AG09309 (cell line): ENCODE measurements at regions not wholly inside any gene's neighbourhood (a gene's known extent, or its start where the extent isn't known, plus 50 kb on each side); places are given as distances from the start of the nearest gene placed in this dataset.

ENCODE experiments used
- DNase-seq: peaks from one replicate; pipeline ENCODE4 v3.0.0-alpha.2; 2010; ENCODE audit warnings: low read depth
- H3K4me3 ChIP-seq: 2 replicates; pipeline ENCODE4 v1.5.1; 2011; ENCODE audit warnings: mild to moderate bottlenecking, low read depth, low read length, moderate library complexity; ENCODE audit not compliant: control insufficient read depth
- TF ChIP-seq, protein P1 (sequence below): IDR thresholded peaks from 2 replicates; pipeline ENCODE4 v1.5.1; 2011; ENCODE audit warnings: mild to moderate bottlenecking, low read depth, low read length, inconsistent platforms; ENCODE audit not compliant: insufficient read depth, control insufficient read depth; ENCODE audit errors: missing control alignments

DNA sequence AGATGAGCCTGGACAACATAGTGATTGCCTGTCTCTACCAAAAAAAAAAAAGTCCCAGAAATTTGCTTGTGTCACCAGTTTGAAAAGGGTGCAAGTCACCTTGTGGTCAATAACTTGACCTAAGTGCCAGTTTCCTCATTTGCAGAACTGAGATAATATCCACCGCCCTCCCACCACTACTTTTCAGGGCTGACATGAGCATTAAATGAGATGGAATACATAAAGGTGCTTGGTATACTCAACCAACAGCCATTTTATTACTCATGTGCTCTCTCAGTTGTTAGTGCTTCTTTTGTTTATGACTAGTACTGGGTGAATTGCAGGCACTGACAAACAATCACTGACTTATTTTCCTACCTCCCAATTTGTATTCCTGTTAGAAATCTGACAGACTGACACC is 340.5 kb upstream of the SATB1 start:
- no peak overlapping the region for H3K4me3 ChIP-seq
- no peak for DNase-seq
- TF ChIP-seq, protein P1, sequence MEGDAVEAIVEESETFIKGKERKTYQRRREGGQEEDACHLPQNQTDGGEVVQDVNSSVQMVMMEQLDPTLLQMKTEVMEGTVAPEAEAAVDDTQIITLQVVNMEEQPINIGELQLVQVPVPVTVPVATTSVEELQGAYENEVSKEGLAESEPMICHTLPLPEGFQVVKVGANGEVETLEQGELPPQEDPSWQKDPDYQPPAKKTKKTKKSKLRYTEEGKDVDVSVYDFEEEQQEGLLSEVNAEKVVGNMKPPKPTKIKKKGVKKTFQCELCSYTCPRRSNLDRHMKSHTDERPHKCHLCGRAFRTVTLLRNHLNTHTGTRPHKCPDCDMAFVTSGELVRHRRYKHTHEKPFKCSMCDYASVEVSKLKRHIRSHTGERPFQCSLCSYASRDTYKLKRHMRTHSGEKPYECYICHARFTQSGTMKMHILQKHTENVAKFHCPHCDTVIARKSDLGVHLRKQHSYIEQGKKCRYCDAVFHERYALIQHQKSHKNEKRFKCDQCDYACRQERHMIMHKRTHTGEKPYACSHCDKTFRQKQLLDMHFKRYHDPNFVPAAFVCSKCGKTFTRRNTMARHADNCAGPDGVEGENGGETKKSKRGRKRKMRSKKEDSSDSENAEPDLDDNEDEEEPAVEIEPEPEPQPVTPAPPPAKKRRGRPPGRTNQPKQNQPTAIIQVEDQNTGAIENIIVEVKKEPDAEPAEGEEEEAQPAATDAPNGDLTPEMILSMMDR, result no peak

DNA sequence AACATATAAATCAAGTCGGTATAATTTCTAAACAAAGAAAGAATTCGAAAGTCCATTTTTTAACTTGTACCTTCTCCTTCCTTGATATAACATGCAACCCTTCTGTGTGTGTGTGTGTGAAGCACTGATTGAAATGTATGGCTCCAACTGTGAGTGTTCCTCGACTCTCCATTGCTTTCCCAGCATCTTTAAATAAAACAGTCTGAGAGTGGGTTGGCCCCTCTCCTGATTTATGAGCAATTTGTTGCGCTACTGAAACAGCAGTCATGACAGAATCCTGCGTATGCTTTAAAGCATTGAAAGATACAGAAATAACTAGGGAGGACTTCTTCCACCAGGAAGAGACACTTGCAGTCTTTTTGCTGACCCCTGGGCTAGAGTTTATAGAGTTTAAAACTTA is 340.0 kb upstream of the SATB1 start:
- H3K4me3 ChIP-seq, result no peak overlapping the region
- TF ChIP-seq, protein P1, result no peak
- DNase-seq, result no peak

DNA sequence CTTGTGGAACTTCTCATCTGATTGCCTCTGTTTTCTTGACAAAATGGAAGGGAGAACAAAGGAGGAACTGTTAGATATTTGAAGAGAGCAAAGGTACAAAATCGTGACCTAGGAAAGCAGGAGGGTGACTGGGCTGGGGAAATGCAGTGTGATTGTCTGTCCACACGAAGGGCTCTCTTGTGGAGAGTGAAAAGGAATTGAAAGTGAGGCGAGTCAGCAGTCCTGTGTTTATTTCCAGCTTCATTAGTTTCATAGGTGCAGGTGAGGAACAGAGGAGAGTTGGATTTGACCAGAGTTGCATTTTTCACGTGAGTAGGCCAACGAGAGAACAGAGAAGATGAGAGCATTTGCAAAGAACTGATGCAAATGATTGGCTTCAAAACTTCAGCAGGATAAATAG is 336.4 kb upstream of the SATB1 start:
- no peak overlapping the region for H3K4me3 ChIP-seq
- TF ChIP-seq, protein P1, result no peak
- no peak for DNase-seq

GRCh38 chr3:18758047-18758704 is 333.0 kb upstream of the SATB1 start:
- no peak overlapping the region for H3K4me3 ChIP-seq
- TF ChIP-seq, protein P1, result peak; percentile 53
- peak; percentile 4 for DNase-seq

GRCh38 chr3:18757476-18757875 is 332.3 kb upstream of the SATB1 start:
- no peak overlapping the region for H3K4me3 ChIP-seq
- TF ChIP-seq, protein P1, result no peak
- no peak for DNase-seq

- TF ChIP-seq, protein P1, result no peak
- DNase-seq, result no peak
- H3K4me3 ChIP-seq, result no peak overlapping the region
Observed at GRCh38 chr3:18752273-18752934, 327.3 kb upstream of the SATB1 start.
